Right lobe of liver (tissue), 4 donors: ENCODE measurements at regions not wholly inside any gene's neighbourhood (a gene's known extent, or its start where the extent isn't known, plus 50 kb on each side); places are given as distances from the start of the nearest gene placed in this dataset.

Experiments used
- CTCF ChIP-seq, 4 donors: fragments of 200-600 bp in 3 of 4; fragments of 450-650 bp in 1 of 4; IDR thresholded peaks; one replicate each; pipeline versions ENCODE4 v1.5.1 to v1.8.0; 2016 to 2022; ENCODE audit warnings: antibody characterized with exemption in 4 of 4, mild to moderate bottlenecking in 2 of 4
- POLR2A ChIP-seq: fragments of 450-650 bp; IDR thresholded peaks from one replicate; pipeline ENCODE4 v1.6.1; 2017; ENCODE audit warnings: antibody characterized with exemption, mild to moderate bottlenecking
- donor health status: DM: no; HTN: no; CAD: no.
- donor health status: DM: no; HTN: no; CAD: no.
- donor health status: DM: no; HTN: yes; CAD: no.

- TF ChIP-seq CTCF (IDR thresholded peaks at IDR 0.05), result no peak
- no peak for TF ChIP-seq POLR2A
Observed at GRCh38 chr13:44013758-44014291, 134.1 kb downstream of the LACC1 start.
